ENCODE measurements at regions not wholly inside any gene's neighbourhood (a gene's known extent, or its start where the extent isn't known, plus 50 kb on each side); places are given as distances from the start of the nearest gene placed in this dataset.
"Not testable (repeated sequence)": the region's sequence is repeated elsewhere in the genome, so short reads cannot be mapped to it uniquely, and the experiment has no call there.

- DNase-seq (ENCODE audit: insufficient read length, low spot score): no peak
- no peak for FAIRE-seq
Measured at GRCh38 chr5:42872865-42873264, 61.2 kb upstream of the SELENOP start.

GRCh38 chr5:42870882-42871418 is 59.3 kb upstream of the SELENOP start:
- no peak for FAIRE-seq
- no peak for DNase-seq (ENCODE audit: insufficient read length, low spot score)

- DNase-seq (ENCODE audit: insufficient read length, low spot score); FAIRE-seq: not testable (repeated sequence)
Measured at GRCh38 chr5:42868417-42868816, 56.7 kb upstream of the SELENOP start.

- FAIRE-seq: not testable (repeated sequence)
Measured at GRCh38 chr5:42864749-42865148, 53.1 kb upstream of the SELENOP start.

More at GRCh38 chr5:42864749-42865148, 53.1 kb upstream of the SELENOP start:
- not testable (repeated sequence) for DNase-seq (ENCODE audit: insufficient read length, low spot score)

Measured in HTR-8/SVneo (cell line).